ENCODE measurements at regions not wholly inside any gene's neighbourhood (a gene's known extent, or its start where the extent isn't known, plus 50 kb on each side); places are given as distances from the start of the nearest gene placed in this dataset.
A peak's percentile ranks its signal among the peaks of the same experiment; 100 is the strongest.

- DNase-seq: no peak
Measured at GRCh38 chr12:94748726-94749421, 98.5 kb upstream of the TMCC3 start.

DNA sequence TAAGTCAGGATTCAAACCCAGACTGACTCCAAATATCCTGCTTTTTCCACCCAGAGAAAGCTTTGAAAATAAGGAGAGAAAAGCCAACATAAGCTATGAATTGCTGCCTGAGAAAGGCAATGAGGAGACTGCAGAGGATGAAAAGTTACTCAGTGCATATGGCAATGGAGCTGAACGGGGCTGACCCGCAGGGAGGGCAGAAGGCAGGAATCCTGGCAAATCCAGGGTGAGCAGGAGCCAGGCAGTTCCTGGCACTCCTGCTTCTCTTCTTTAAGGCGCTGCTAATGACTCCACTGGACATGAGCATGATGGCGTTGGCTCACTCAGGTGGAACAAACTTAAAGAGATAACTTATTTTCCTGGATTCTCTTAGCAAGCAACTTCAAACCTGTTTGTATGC is 95.2 kb upstream of the TMCC3 start:
- no peak for DNase-seq

- no peak for DNase-seq
Measured at GRCh38 chr12:94743174-94743573, 92.8 kb upstream of the TMCC3 start.

DNA sequence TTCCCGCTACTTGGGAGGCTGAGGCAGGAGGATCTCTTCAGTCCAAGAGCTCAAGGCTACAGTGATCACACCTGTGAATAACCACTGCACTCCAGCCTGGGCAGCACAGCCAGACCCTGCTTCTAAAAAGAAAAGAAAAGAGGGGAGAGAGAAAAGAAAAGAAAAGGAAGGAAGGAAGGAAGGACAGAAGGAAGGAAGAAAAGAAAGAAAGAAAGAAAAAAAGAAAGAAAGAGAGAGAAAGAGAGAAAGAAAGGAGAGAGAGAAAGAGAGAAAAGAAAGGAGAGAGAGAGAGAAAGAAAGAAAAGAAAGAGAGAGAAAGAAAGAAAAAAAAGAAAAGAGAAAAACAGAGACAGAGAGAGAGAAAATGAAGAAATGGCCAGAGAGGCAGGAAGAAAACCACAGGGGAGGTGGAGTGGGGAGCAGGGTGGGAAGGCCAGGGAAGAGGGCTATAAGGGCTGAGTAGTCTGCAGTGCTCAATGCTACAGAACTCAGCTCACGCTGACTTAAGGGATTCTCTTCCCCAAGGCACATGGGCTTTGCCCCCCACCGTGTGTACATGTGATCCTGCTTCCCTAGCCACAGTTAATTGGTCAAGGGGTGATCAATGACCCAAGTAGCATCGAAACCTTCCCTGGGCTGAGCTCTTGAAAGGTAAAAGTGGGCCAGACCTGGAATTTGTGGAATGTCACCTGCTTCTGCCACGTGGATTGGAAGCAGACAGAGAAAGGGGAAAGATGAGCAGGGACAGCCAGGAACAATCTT is 90.4 kb upstream of the TMCC3 start:
- DNase-seq: no peak

- no peak for DNase-seq
Measured at GRCh38 chr12:94736820-94737219, 86.5 kb upstream of the TMCC3 start.

- no peak for DNase-seq
Measured at GRCh38 chr12:94736004-94736403, 85.6 kb upstream of the TMCC3 start.

DNA sequence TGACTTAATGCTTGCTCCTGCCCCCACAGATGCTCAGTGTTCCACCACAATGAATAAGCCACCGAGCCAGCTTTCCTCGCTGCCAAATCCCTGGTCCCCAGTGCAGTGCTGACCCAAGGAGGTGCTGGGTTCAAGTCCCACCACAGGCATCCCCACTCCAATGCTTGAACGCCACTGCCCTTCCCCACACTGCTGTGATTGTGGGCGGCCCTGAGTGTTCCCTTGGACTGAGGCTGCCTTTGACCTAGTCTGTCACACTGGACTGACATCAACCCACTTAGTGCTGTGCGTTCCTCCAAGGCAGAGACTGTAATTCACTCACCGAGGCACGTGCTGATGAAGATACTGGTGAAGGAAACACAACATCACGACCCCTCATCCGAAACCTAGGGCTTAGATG is 83.4 kb upstream of the TMCC3 start:
- DNase-seq: no peak

- no peak for DNase-seq
Measured at GRCh38 chr12:94732367-94732990, 82.1 kb upstream of the TMCC3 start.

GRCh38 chr12:94731733-94732360 is 81.5 kb upstream of the TMCC3 start:
- DNase-seq: no peak

DNA sequence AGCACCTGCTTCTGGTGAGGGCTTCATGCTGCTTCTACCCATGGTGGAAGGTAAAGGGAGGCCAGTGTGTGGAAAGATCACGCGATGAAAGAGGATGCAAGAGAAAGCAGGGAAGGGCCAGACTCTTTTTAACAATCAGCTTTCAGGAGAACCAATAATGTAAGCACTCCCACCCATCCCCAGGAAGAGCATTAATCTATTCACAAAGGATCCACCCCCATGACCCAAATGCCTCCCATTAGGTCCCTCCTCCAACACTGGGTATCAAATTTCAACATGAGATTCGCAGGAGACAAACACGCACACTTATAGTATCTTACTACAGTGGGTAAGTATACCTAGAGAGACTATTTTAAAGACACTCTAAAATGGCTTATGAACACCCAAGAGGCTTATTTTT is 80.5 kb upstream of the TMCC3 start:
- DNase-seq: peak; percentile 73

DNA sequence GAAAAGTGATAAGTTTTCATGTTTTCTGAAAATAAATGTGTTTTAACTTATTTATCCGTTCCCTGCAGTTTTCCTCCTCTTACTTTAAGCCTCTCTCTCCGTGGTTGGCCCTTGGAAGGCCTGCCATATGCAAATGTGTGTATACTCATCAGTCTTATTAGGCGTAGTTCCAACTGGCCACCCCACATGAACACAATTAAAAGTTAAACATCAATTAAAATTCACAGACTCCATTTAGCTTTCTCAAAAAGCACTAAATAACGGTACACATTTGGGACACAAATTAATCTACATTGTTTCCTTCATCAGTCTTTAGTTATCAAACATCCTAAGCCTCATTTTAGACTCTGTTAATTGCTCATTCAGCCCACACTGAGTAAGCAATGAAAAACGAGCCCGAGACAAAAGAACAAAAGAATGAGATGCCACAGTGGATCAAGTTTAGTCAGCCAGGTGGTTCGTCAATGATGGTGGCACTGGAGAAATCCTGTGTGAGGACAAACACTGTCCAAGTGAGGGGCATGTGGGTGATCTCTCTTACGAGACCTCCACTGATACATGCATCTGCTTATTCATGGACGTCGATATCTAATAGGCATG is 76.0 kb upstream of the TMCC3 start:
- DNase-seq: no peak

- no peak for DNase-seq
Measured at GRCh38 chr12:94725375-94726168, 75.2 kb upstream of the TMCC3 start.

GRCh38 chr12:94722664-94723063 is 72.3 kb upstream of the TMCC3 start:
- DNase-seq: no peak

- DNase-seq: no peak
Measured at GRCh38 chr12:94721173-94721572, 70.8 kb upstream of the TMCC3 start.

DNA sequence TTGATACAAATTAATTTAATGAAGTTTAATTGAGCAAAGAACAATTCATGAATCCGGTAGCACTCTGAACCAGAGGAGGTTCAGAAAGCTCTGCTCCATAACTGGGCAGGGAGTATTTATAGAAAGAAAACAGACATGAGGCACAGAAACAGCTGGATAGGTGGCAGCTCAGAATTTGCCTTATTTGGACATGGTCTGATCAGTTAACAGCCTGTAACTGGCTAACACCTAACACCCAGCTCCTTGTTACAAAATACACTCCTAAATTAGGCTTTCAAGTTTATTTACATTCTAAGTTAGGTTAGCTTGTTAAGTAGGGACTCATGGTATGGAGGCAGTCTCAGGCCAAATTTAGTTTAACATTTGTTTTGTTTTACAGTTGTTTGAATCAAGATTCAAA is 67.8 kb upstream of the TMCC3 start:
- no peak for DNase-seq

DNA sequence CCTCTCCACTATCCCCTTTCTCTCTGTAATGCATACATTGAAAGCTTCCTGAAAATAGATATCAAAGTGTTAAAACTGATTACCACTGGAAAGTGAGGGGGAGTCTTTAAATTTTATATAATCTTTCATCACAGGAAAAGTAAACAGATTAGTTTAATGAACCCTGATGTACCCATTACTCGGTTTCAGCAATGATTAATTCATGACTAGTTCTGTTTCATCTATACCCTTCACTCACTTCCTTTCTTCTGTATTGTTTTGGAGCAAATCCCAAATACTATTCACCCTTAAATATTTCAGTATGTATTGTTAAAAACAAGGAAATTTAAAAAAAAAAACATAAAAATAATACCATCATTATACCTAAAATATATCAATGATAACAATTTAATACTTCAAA is 67.3 kb upstream of the TMCC3 start:
- no peak for DNase-seq

DNA sequence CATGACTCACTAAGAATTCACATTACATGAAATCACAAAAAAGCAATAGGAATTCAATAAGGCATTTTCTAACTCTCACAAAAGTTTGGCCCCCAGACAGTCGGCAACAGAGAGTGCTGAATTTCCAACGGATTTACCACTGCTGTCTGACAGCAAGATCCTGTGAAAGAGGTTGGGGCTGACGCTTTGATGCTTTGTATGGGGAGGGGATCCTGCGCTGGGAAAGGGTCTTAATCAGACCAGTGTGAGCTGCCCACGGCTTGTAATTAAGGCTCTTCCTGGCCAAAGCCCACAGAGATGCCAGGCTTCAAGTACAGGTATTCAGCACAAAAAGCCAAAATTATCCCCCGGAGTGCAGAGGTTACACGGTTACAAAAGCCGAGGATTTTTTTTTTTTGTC is 66.8 kb upstream of the TMCC3 start:
- no peak for DNase-seq

GRCh38 chr12:94716339-94716738 is 66.0 kb upstream of the TMCC3 start:
- no peak for DNase-seq

GRCh38 chr12:94714378-94715114 is 64.2 kb upstream of the TMCC3 start:
- DNase-seq: no peak

GRCh38 chr12:94712815-94713515 is 62.6 kb upstream of the TMCC3 start:
- no peak for DNase-seq

GRCh38 chr12:94710933-94711332 is 60.6 kb upstream of the TMCC3 start:
- no peak for DNase-seq
